ENCODE measurements at regions not wholly inside any gene's neighbourhood (a gene's known extent, or its start where the extent isn't known, plus 50 kb on each side); places are given as distances from the start of the nearest gene placed in this dataset.
"Not testable (repeated sequence)": the region's sequence is repeated elsewhere in the genome, so short reads cannot be mapped to it uniquely, and the experiment has no call there.

DNA sequence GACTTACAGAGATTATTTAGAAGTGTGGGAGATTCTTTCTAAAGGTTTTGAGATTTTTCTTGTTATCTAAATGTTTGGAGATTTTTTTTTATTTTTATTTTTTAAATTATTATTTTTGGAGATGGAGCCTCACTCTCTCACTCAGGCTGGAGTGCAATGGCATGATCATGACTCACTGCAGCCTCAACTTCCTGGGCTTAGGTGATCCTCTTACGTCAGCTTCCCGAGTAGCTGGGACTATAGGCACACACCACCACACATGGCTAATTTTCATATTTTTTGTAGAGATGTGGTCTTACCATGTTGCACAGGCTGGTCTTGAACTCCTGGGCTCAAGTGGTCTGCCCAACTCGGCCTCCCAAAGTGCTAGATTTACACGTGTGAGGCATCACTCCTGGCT lies 694.5 kb downstream of the TLE1 start:
- DNase-seq = no peak

DNA sequence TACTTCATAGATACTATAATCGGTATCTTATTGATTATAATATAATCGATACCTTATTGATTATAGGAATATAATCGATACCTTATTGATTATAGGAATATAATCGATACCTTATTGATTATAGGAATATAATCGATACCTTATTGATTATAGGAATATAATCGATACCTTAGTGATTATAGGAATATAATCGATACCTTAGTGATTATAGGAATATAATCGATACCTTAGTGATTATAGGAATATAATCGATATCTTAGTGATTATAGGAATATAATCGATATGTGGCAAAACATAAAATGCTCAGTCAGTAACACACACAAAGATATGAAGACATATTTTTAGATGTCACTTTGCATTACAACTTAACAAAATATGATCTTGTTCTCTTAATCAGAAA lies 703.8 kb downstream of the TLE1 start:
- not testable (repeated sequence) for DNase-seq

- no peak for DNase-seq
Observed at GRCh38 chr9:80976403-80976802, 712.9 kb downstream of the TLE1 start.

GRCh38 chr9:80970377-80970776 lies 719.0 kb downstream of the TLE1 start:
- DNase-seq = not testable (repeated sequence)

DNA sequence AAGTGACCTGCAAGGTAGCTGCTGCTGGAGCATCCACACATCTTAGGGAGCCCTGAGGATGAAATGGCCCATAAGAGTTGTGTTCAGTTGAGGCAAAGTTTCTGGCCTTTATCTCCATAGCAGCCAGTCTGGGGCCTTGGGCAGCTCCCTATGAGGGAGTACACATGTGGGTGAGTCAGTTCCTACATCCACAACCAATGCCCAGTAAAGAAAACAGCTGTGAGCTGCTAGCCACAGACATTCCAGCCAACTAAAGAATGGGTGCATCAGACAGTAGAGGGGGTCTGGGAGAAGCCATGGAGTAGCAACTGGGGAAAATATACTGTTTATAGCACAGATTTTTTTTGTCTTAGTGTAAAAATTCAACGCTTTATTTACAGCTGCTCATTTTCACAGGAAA lies 720.7 kb downstream of the TLE1 start:
- DNase-seq = no peak

GRCh38 chr9:80964914-80965313 lies 724.4 kb downstream of the TLE1 start:
- DNase-seq = no peak

GRCh38 chr9:80964374-80964773 lies 725.0 kb downstream of the TLE1 start:
- DNase-seq = no peak

- no peak for DNase-seq
Observed at GRCh38 chr9:80957801-80958200, 731.5 kb downstream of the TLE1 start.

GRCh38 chr9:80954521-80954920 lies 734.8 kb downstream of the TLE1 start:
- no peak for DNase-seq

GRCh38 chr9:80952363-80952922 lies 736.9 kb downstream of the TLE1 start:
- DNase-seq = no peak

- no peak for DNase-seq
Observed at GRCh38 chr9:80951675-80952074, 737.7 kb downstream of the TLE1 start.

DNA sequence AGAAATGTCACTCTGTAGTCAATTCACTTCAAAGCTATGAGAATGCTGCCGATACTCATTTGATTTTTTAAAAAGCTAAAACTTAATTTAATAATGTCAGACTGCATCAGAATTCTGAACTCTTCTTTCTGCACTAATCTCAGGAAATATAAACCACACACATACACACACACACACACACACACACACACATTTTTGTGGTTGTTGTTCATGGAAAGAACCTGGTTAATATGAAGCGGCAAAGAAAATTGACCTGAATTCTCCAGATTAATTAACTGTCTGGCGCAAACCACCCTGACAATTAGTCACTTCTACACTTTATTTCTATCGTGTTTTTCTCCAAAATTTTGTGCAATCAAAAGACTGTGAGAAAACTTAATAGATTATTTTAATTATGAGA lies 740.5 kb downstream of the TLE1 start:
- DNase-seq = no peak

- DNase-seq = no peak
Observed at GRCh38 chr9:80948066-80948465, 741.3 kb downstream of the TLE1 start.

DNA sequence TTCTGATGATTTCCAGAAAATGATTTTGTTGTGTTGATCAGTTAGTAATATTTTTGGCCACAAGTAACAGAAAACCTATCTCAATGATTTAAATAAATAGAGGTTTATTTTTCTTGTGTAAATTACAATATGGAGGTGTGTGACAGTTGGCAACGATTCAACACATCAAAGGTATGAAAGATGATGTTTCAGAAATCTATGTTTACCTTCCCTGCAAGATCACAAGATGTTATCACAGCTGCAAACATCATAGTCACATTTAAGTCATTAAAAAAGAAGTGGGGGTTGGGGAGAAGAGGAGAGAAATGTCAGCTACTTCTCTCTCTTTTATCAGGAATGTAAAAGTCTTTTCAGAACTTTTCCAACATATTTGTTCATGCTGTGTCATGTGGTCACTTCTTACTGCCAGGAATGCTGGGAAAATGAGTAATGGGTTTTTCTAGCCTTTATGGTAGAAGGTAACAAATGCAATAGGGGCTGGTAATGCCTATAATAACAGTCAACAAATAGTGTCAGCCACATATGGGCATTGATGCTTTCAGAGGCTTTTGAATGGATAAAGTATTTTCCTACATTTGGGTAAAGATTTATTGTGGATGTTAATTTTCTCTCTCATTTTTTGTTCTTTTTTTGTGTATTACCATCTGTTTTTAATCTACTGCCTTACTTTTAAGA lies 742.7 kb downstream of the TLE1 start:
- DNase-seq = no peak

DNA sequence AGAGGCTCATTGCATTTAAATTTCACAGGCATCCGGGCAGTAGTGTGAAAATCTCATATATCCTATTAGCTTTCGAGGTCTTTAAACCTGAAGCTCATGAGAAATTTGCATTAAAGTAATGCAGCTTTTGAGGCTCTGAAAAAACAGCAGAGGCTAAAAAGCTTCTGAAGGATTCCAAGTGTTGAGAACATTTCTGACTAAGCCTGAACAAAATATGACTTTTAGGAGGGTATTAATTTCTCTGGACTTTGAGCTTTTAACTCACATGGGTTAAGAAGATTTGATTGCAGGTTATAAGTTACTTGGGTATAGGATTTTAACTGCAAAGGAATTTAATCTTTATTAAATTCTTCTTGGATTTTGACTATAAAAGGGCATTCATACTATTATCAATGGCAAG lies 743.9 kb downstream of the TLE1 start:
- no peak for DNase-seq

- DNase-seq = no peak
Observed at GRCh38 chr9:80937645-80938044, 751.7 kb downstream of the TLE1 start.

DNA sequence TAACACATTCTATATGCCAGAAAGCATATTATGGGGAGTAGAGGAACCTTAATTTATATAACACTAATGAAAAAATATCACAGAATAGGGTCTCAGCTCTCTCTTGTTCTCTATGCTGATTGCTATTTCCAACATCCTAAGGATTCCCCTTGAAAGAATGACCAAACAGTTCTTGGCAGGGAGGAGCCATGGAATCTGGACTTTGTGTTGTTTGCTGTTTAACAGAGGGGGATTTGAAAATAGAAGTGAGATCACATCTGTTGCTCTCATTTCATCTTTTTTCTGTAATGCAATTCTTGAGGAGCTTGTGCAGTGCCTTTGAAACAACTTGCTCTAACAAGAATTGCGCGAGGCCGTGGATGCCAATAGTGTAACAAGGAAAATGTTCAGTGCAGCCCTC lies 755.3 kb downstream of the TLE1 start:
- no peak for DNase-seq

GRCh38 chr9:80932947-80933780 lies 756.2 kb downstream of the TLE1 start:
- DNase-seq = no peak

DNA sequence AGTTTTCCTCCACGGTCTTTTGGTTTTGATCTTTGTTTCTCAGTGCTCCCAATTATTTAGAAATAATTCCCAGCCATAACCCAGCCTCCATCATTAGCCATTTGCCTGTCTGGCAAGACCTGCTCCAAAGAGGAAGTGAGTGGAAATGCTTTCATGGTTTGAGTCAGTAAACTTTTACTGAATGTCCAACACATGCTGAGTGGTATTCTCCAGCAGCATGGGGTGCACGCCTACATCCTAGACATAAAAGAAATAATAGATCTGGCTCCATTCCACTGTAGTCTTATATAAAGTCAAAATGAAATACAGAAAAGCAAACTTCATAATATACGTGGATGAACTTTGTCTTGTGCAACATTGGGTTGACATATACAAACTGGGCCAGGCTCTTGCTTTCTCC lies 757.2 kb downstream of the TLE1 start:
- DNase-seq = no peak

- DNase-seq = no peak
Observed at GRCh38 chr9:80931163-80931562, 758.2 kb downstream of the TLE1 start.

DNA sequence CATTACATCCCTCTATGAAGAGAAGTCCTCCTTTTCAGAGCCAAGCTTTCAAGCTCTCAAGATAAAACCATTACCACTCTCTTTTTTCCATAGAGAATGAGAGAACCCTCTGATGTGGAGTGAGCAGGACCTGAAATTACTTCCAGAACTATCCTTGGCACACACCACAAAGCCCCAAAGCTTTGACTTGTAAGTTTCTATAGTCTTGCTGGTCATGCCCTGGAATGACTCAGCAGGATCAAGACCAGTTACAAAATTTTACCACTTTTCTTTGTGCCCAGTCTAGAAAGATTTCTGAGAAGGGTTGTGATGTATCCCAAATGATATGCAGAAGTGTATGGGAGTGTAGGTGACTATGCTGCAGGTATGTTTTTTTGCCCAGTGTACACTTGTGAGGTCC lies 760.6 kb downstream of the TLE1 start:
- DNase-seq = no peak

DNA sequence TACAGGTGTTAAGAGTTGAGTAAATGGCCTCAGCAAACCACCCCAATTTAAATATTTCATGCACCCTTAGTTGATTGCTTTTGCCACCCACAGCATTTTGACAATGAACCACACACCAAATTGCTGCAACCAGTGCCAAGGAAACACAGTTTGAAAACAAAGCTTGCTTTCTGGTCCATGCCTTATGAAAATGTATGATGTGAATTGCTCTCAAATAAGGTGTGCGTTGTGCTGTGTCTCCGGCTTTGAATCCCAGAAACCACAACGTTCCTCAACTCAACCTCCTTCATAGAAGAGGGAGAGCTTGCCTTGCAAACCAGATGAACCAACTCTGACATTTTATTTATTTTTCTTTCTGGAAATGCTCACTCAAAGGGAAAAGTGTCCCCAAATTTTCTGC lies 762.7 kb downstream of the TLE1 start:
- no peak for DNase-seq

GRCh38 chr9:80922544-80922943 lies 766.8 kb downstream of the TLE1 start:
- DNase-seq = no peak

DNA sequence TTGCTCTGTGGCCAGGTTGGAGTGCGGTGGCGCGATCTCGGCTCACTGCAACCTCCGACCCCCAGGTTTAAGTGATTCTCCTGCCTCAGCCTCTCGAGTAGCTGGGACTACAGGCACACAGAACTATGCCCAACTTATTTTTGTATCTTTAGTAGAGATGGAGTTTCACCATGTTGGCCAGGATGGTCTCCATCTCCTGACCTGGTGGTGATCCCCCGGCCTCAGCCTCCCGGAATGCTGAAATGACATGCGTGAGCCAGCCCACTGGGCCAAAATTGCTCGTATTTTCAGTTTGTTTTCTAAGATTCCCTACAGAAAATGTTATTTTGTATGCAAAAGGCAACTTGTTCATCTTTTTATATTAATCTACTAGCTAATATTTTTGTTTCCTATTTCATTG lies 782.6 kb downstream of the TLE1 start:
- no peak for DNase-seq

Data from C1 segment of cervical spinal cord (tissue), 14 donors.